Caco-2 (cell line): ENCODE measurements at regions not wholly inside any gene's neighbourhood (a gene's known extent, or its start where the extent isn't known, plus 50 kb on each side); places are given as distances from the start of the nearest gene placed in this dataset.

Source experiments
- BruUV-seq: library from RNA; stranded (reverse); fragments of 400-500 nt; replicated peaks from 2 replicates; lab custom pipeline; 2021; lab: Mats Ljungman, UMichigan
- CTCF ChIA-PET: fragments of 300-600 bp; sonication (Branson Sonifier 250); formaldehyde crosslinking; loops from one replicate; lab custom pipeline; 2022; ENCODE audit warnings: antibody characterized with exemption; lab: Charles Lee
- POLR2A ChIA-PET: fragments of 300-600 bp; sonication (Branson Sonifier 250); formaldehyde crosslinking; loops from one replicate; lab custom pipeline; 2022; ENCODE audit warnings: antibody characterized with exemption; lab: Charles Lee
- DNase-seq, 2 experiments: peaks; one replicate each; pipeline versions ENCODE4 v3.0.0 to v3.0.0-alpha.2; 2020 to 2022
- H3K27me3 ChIP-seq: replicated peaks from 2 replicates; pipeline ENCODE4 v1.6.0; 2011; ENCODE audit warnings: low read length; ENCODE audit not compliant: control insufficient read depth, insufficient read depth
- H3K36me3 ChIP-seq: 2 replicates; pipeline ENCODE4 v1.5.1; 2011; ENCODE audit warnings: low read length; ENCODE audit not compliant: control insufficient read depth, insufficient read depth
- H3K4me1 ChIP-seq: fragments of 250-450 bp; sonication (Bioruptor Pico); 2 replicates; pipeline ENCODE4 v1.5.1; 2020; ENCODE audit warnings: mild to moderate bottlenecking
- H3K4me3 ChIP-seq: 2 replicates; pipeline ENCODE4 v1.5.1; 2011; ENCODE audit warnings: low read depth, mild to moderate bottlenecking, control low read depth, low read length
- H3K9me3 ChIP-seq: fragments of 250-450 bp; sonication (Bioruptor Pico); 2 replicates; pipeline ENCODE4 v1.5.1; 2020; ENCODE audit warnings: mild to moderate bottlenecking, moderate library complexity
- H3K27ac Mint-ChIP-seq: one replicate; pipeline ENCODE4 v1.8.0; 2022; ENCODE audit warnings: mixed read lengths; ENCODE audit not compliant: unreplicated experiment
- H3K27me3 Mint-ChIP-seq: one replicate; pipeline ENCODE4 v1.8.0; 2022; ENCODE audit warnings: mixed read lengths; ENCODE audit not compliant: insufficient read depth, unreplicated experiment
- H3K36me3 Mint-ChIP-seq: one replicate; pipeline ENCODE4 v1.8.0; 2022; ENCODE audit warnings: mild to moderate bottlenecking, mixed read lengths; ENCODE audit not compliant: insufficient read depth, unreplicated experiment
- H3K4me1 Mint-ChIP-seq: one replicate; pipeline ENCODE4 v1.8.0; 2022; ENCODE audit warnings: low read depth, mixed read lengths; ENCODE audit not compliant: unreplicated experiment
- H3K4me3 Mint-ChIP-seq: one replicate; pipeline ENCODE4 v1.8.0; 2022; ENCODE audit warnings: mild to moderate bottlenecking, moderate library complexity, mixed read lengths; ENCODE audit not compliant: unreplicated experiment
- H3K9me3 Mint-ChIP-seq: one replicate; pipeline ENCODE4 v1.8.0; 2022; ENCODE audit warnings: mixed read lengths; ENCODE audit not compliant: unreplicated experiment
- intact Hi-C: fragments of 100-400 bp; cut with micrococcal nuclease; formaldehyde crosslinking; loops from one replicate; pipeline ENCODE4 v1.10.0; 2022; ENCODE audit not compliant: unreplicated experiment
- TF ChIP-seq, protein P1 (sequence below), 2 experiments: fragments of 200-600 bp in 1 of 2; IDR thresholded peaks; 1 replicate in 1 of 2; 2 replicates in 1 of 2; pipeline versions ENCODE4 v1.5.1 to v1.8.0; 2011 to 2022; ENCODE audit warnings: antibody characterized with exemption in 1 of 2, control low read depth in 1 of 2, inconsistent platforms in 1 of 2, low read depth in 1 of 2, low read length in 1 of 2, mild to moderate bottlenecking in 1 of 2, moderate library complexity in 1 of 2; ENCODE audit not compliant: insufficient read depth in 1 of 2, severe bottlenecking in 1 of 2, unreplicated experiment in 1 of 2

DNA sequence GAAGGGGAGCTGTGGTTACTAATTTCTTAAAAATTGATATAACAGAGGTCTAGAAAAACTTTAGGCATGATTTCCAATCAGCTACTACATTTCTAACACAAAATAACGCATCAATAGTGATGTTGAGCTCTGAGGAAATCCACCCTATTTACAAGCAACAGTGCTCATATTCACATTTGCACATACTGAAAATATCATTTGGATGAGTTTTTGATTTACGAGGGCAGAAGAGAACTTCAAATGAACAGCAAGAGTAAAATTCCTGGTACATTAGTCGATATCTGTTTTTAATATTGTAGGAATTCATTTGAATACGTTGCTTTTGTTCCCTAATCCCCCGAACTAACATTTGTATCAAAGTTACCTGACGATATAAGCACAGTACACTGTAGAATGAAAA, 761.0 kb upstream of the POU3F3 start:
- H3K27ac Mint-ChIP-seq: no peak overlapping the region
- TF ChIP-seq, protein P1, sequence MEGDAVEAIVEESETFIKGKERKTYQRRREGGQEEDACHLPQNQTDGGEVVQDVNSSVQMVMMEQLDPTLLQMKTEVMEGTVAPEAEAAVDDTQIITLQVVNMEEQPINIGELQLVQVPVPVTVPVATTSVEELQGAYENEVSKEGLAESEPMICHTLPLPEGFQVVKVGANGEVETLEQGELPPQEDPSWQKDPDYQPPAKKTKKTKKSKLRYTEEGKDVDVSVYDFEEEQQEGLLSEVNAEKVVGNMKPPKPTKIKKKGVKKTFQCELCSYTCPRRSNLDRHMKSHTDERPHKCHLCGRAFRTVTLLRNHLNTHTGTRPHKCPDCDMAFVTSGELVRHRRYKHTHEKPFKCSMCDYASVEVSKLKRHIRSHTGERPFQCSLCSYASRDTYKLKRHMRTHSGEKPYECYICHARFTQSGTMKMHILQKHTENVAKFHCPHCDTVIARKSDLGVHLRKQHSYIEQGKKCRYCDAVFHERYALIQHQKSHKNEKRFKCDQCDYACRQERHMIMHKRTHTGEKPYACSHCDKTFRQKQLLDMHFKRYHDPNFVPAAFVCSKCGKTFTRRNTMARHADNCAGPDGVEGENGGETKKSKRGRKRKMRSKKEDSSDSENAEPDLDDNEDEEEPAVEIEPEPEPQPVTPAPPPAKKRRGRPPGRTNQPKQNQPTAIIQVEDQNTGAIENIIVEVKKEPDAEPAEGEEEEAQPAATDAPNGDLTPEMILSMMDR (IDR thresholded peaks at IDR 0.05; ENCODE audit: insufficient read depth in 1 of 2, low read depth in 1 of 2, low read length in 1 of 2, severe bottlenecking in 1 of 2, unreplicated experiment in 1 of 2): no peak
- no peak for DNase-seq
- intact Hi-C loops: no loop called here
- H3K36me3 Mint-ChIP-seq: no peaks in the 10 kb centered on the region
- H3K9me3 Mint-ChIP-seq: peaks cover 15% of the 10 kb centered on the region
- no peak overlapping the region for H3K4me3 Mint-ChIP-seq
- H3K4me1 Mint-ChIP-seq: no peaks in the 10 kb centered on the region
- Histone ChIP-seq H3K4me1 (no peaks in the 10 kb centered on the region), H3K27me3 (no peaks in the 10 kb centered on the region), H3K36me3 (no peaks in the 10 kb centered on the region), H3K4me3 (no peak overlapping the region), H3K9me3 (no peaks in the 10 kb centered on the region; the same call in 1 of the 2 replicates)
- no TSS peak for BruUV-seq
- ChIA-PET POLR2A (no interaction called here), CTCF (no interaction called here)
- no peaks in the 10 kb centered on the region for H3K27me3 Mint-ChIP-seq

DNA sequence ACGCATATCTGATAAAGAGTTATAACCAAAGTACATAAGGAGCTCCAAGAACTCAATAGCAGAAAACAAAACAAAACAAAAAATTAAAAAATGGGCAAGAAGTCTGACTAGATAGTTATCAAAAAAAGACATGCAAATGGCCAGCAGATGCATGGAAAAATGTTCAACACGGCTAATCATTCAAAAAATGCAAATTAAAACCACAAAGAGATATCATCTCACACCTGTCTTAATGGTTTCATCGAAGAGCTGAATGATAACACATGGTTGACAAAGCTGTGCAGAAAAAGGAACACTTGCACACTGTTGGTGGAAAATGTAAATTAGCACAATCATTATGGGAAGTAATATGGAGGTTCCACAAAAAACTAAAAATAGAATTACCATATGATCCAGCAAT, 751.3 kb upstream of the POU3F3 start:
- Mint-ChIP-seq H3K4me3 (no peak overlapping the region), H3K9me3 (no peaks in the 10 kb centered on the region), H3K27me3 (no peaks in the 10 kb centered on the region), H3K4me1 (no peaks in the 10 kb centered on the region), H3K36me3 (no peaks in the 10 kb centered on the region), H3K27ac (no peak overlapping the region)
- intact Hi-C loops: no loop called here
- no peak for DNase-seq
- BruUV-seq: no TSS peak
- TF ChIP-seq, protein P1 (IDR thresholded peaks at IDR 0.05; ENCODE audit: insufficient read depth in 1 of 2, low read depth in 1 of 2, low read length in 1 of 2, severe bottlenecking in 1 of 2, unreplicated experiment in 1 of 2): no peak
- POLR2A ChIA-PET: no interaction called here
- no peaks in the 10 kb centered on the region for H3K36me3 ChIP-seq
- H3K27me3 ChIP-seq: no peaks in the 10 kb centered on the region
- no peak overlapping the region for H3K4me3 ChIP-seq
- no peaks in the 10 kb centered on the region for H3K9me3 ChIP-seq
- CTCF ChIA-PET: no interaction called here
- H3K4me1 ChIP-seq: no peaks in the 10 kb centered on the region

DNA sequence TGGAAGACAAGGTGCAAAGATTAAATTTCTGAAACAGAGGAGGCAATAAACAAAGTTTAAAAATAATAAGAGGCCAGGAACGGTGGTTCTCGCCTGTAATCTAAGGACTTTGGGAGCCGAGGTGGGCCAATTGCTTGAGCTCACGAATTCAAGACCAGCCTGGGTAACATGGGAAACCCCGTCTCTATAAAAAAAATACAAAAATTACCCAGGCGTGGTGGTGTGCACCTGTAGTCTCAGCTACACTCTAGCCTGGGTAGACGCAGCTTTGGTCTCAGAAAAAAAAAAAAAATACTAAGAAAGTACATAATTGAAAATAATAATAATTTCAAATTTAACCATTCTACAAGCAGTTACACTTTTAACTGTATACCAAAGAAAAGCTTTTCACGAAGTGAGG, 744.6 kb upstream of the POU3F3 start:
- no peaks in the 10 kb centered on the region for H3K36me3 ChIP-seq
- H3K27me3 Mint-ChIP-seq: no peaks in the 10 kb centered on the region
- TF ChIP-seq, protein P1 (IDR thresholded peaks at IDR 0.05; ENCODE audit: insufficient read depth in 1 of 2, low read depth in 1 of 2, low read length in 1 of 2, severe bottlenecking in 1 of 2, unreplicated experiment in 1 of 2): no peak
- H3K27ac Mint-ChIP-seq: no peak overlapping the region
- H3K4me1 ChIP-seq: no peaks in the 10 kb centered on the region
- no peak for DNase-seq
- no peaks in the 10 kb centered on the region for H3K9me3 ChIP-seq
- CTCF ChIA-PET: no interaction called here
- no peak overlapping the region for H3K4me3 ChIP-seq
- BruUV-seq: no TSS peak
- POLR2A ChIA-PET: no interaction called here
- H3K27me3 ChIP-seq: no peaks in the 10 kb centered on the region
- H3K9me3 Mint-ChIP-seq: no peaks in the 10 kb centered on the region
- H3K4me1 Mint-ChIP-seq: peaks cover 9% of the 10 kb centered on the region
- no peaks in the 10 kb centered on the region for H3K36me3 Mint-ChIP-seq
- no peak overlapping the region for H3K4me3 Mint-ChIP-seq
- intact Hi-C loops: no loop called here
